ENCODE measurements at regions not wholly inside any gene's neighbourhood (a gene's known extent, or its start where the extent isn't known, plus 50 kb on each side); places are given as distances from the start of the nearest gene placed in this dataset.

- TF ChIP-seq EGR1 (IDR thresholded peaks at IDR 0.05; ENCODE audit: low read depth in 2 of 2) (no peak), YY1 (IDR thresholded peaks at IDR 0.05) (no peak), RAD21 (IDR thresholded peaks at IDR 0.05) (no peak), MAX (IDR thresholded peaks at IDR 0.05) (no peak), CTCF (IDR thresholded peaks at IDR 0.05; ENCODE audit: low read depth, low read length, missing input control) (no peak), JUND (IDR thresholded peaks at IDR 0.05) (no peak), TAF1 (conservative IDR thresholded peaks at IDR 0.05) (no peak), ATF3 (IDR thresholded peaks at IDR 0.05) (no peak), RXRA (IDR thresholded peaks at IDR 0.05) (no peak), FOXA1 (IDR thresholded peaks at IDR 0.05) (no peak), FOXA2 (IDR thresholded peaks at IDR 0.05) (no peak), GABPA (IDR thresholded peaks at IDR 0.05 in 1 of 2, conservative IDR thresholded peaks at IDR 0.05 in 1 of 2) (no peak), HNF4G (IDR thresholded peaks at IDR 0.05) (no peak)
- TF ChIP-seq, protein P1, sequence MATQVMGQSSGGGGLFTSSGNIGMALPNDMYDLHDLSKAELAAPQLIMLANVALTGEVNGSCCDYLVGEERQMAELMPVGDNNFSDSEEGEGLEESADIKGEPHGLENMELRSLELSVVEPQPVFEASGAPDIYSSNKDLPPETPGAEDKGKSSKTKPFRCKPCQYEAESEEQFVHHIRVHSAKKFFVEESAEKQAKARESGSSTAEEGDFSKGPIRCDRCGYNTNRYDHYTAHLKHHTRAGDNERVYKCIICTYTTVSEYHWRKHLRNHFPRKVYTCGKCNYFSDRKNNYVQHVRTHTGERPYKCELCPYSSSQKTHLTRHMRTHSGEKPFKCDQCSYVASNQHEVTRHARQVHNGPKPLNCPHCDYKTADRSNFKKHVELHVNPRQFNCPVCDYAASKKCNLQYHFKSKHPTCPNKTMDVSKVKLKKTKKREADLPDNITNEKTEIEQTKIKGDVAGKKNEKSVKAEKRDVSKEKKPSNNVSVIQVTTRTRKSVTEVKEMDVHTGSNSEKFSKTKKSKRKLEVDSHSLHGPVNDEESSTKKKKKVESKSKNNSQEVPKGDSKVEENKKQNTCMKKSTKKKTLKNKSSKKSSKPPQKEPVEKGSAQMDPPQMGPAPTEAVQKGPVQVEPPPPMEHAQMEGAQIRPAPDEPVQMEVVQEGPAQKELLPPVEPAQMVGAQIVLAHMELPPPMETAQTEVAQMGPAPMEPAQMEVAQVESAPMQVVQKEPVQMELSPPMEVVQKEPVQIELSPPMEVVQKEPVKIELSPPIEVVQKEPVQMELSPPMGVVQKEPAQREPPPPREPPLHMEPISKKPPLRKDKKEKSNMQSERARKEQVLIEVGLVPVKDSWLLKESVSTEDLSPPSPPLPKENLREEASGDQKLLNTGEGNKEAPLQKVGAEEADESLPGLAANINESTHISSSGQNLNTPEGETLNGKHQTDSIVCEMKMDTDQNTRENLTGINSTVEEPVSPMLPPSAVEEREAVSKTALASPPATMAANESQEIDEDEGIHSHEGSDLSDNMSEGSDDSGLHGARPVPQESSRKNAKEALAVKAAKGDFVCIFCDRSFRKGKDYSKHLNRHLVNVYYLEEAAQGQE (IDR thresholded peaks at IDR 0.05): no peak
Measured at GRCh38 chr7:108711611-108712010, 141.9 kb downstream of the DNAJB9 start.

Measured in liver (tissue), 3 donors.